B cell (primary cell): ENCODE measurements at regions not wholly inside any gene's neighbourhood (a gene's known extent, or its start where the extent isn't known, plus 50 kb on each side); places are given as distances from the start of the nearest gene placed in this dataset.

Experiments
- CTCF ChIP-seq: fragments of 200-600 bp; IDR thresholded peaks from one replicate; pipeline ENCODE4 v1.8.0; 2022; ENCODE audit warnings: antibody characterized with exemption, mild to moderate bottlenecking
- EZH2 ChIP-seq: IDR thresholded peaks from 2 replicates; pipeline ENCODE4 v1.6.1; 2012; ENCODE audit warnings: borderline replicate concordance, low read depth, mild to moderate bottlenecking, moderate library complexity, low read length; ENCODE audit not compliant: insufficient read depth, poor library complexity, severe bottlenecking

- TF ChIP-seq CTCF (no peak), EZH2 (no peak)
Observed at GRCh38 chr3:83842511-83842910, 1116.3 kb upstream of the CADM2 start.
